SK-N-SH (cell line): ENCODE measurements at regions not wholly inside any gene's neighbourhood (a gene's known extent, or its start where the extent isn't known, plus 50 kb on each side); places are given as distances from the start of the nearest gene placed in this dataset.
A peak's percentile ranks its signal among the peaks of the same experiment; 100 is the strongest.

Experiments used
- CTCF ChIA-PET: fragments of 300-600, 350-600 bp; formaldehyde crosslinking; extraction: SDS; loops from one replicate; lab custom pipeline; 2021; lab: Yijun Ruan, JAX
- POLR2A ChIA-PET: fragments of 350-600 bp; sonication (Branson Sonifier 250); formaldehyde crosslinking; extraction: SDS; loops from one replicate; lab custom pipeline; 2020; ENCODE audit warnings: antibody characterized with exemption, inconsistent platforms; lab: Yijun Ruan, JAX
- DNase-seq: peaks from one replicate; pipeline ENCODE4 v3.0.0; 2012
- H2AFZ ChIP-seq: fragments of 200-600 bp; sonication (generic); 2 replicates; pipeline ENCODE4 v1.8.1; 2016; ENCODE audit warnings: antibody characterized with exemption, mild to moderate bottlenecking, low read depth
- H3F3A ChIP-seq: fragments of 200-600 bp; sonication (generic); replicated peaks from 2 replicates; pipeline ENCODE3; 2016; ENCODE audit warnings: antibody characterized with exemption, mild to moderate bottlenecking; ENCODE audit not compliant: insufficient read depth
- H3K27ac ChIP-seq, 2 experiments: fragments of 200-500 bp in 1 of 2; fragments of 200-600 bp in 1 of 2; sonication (Bioruptor generic) in 1 of 2; sonication (generic), shearing (Covaris generic) in 1 of 2; 2 replicates each; pipeline versions ENCODE4 v1.5.1 to v1.6.1; 2014 to 2016; ENCODE audit warnings: low read depth in 2 of 2, inconsistent platforms in 1 of 2, low read length in 1 of 2, mild to moderate bottlenecking in 1 of 2, mixed read lengths in 1 of 2
- H3K27me3 ChIP-seq: fragments of 200-600 bp; sonication (generic), shearing (Covaris generic); 2 replicates; pipeline ENCODE4 v1.6.1; 2016; ENCODE audit warnings: mixed run types; ENCODE audit not compliant: insufficient read depth
- H3K36me3 ChIP-seq, 2 experiments: fragments of 200-500 bp in 1 of 2; fragments of 200-600 bp in 1 of 2; sonication (Bioruptor generic) in 1 of 2; sonication (generic) in 1 of 2; replicated peaks in 1 of 2; 2 replicates each; pipeline versions ENCODE3 to v1.5.1; 2014 to 2016; ENCODE audit warnings: low read length in 1 of 2, mild to moderate bottlenecking in 1 of 2; ENCODE audit not compliant: insufficient read depth in 2 of 2, control insufficient read depth in 1 of 2
- H3K4me1 ChIP-seq, 2 experiments: fragments of 200-500 bp in 1 of 2; fragments of 200-600 bp in 1 of 2; sonication (Bioruptor generic) in 1 of 2; sonication (generic), shearing (Covaris generic) in 1 of 2; 2 replicates each; pipeline versions ENCODE4 v1.5.1 to v1.6.1; 2014 to 2016; ENCODE audit warnings: low read depth in 1 of 2, low read length in 1 of 2, mixed run types in 1 of 2; ENCODE audit not compliant: insufficient read depth in 2 of 2, control insufficient read depth in 1 of 2
- H3K4me2 ChIP-seq: fragments of 200-600 bp; sonication (generic), shearing (Covaris generic); 2 replicates; pipeline ENCODE4 v1.6.1; 2017; ENCODE audit warnings: mixed run types
- H3K4me3 ChIP-seq, 2 experiments: fragments of 200-500 bp in 1 of 2; fragments of 200-600 bp in 1 of 2; sonication (Bioruptor generic) in 1 of 2; sonication (generic), shearing (Covaris generic) in 1 of 2; 2 replicates each; pipeline versions ENCODE4 v1.5.1 to v1.8.1; 2014 to 2016; ENCODE audit warnings: low read depth in 2 of 2, inconsistent platforms in 1 of 2, low read length in 1 of 2, mild to moderate bottlenecking in 1 of 2, mixed read lengths in 1 of 2, moderate library complexity in 1 of 2
- H3K79me2 ChIP-seq: fragments of 200-600 bp; sonication (generic); 2 replicates; pipeline ENCODE4 v1.8.1; 2017; ENCODE audit warnings: mild to moderate bottlenecking; ENCODE audit not compliant: insufficient read depth
- H3K9ac ChIP-seq: fragments of 200-600 bp; sonication (generic); 2 replicates; pipeline ENCODE4 v1.6.1; 2017; ENCODE audit warnings: mixed run types
- H3K9me2 ChIP-seq: fragments of 200-600 bp; sonication (generic); 2 replicates; pipeline ENCODE4 v1.6.1; 2017; ENCODE audit warnings: mixed run types
- H3K9me3 ChIP-seq: fragments of 200-600 bp; sonication (generic); 2 replicates; pipeline ENCODE4 v1.6.1; 2017; ENCODE audit warnings: mixed run types, mild to moderate bottlenecking, moderate library complexity
- H4K20me1 ChIP-seq: fragments of 200-600 bp; sonication (generic); 2 replicates; pipeline ENCODE4 v1.6.1; 2017; ENCODE audit warnings: mild to moderate bottlenecking, mixed run types; ENCODE audit not compliant: insufficient read depth
- ELF1 ChIP-seq: IDR thresholded peaks from 2 replicates; pipeline ENCODE4 v1.4.0; 2012
- EP300 ChIP-seq, 2 experiments: IDR thresholded peaks; 2 replicates each; pipeline versions ENCODE4 v1.4.0 to v1.6.1; 2012; ENCODE audit warnings: borderline replicate concordance in 1 of 2, low read depth in 1 of 2, low read length in 1 of 2
- EZH2phosphoT487 ChIP-seq: fragments of 200-600 bp; sonication (generic); IDR thresholded peaks from 2 replicates; pipeline ENCODE4 v1.6.1; 2017; ENCODE audit warnings: low read depth, mixed run types, mild to moderate bottlenecking, antibody characterized with exemption, moderate library complexity, borderline replicate concordance
- FOXM1 ChIP-seq: IDR thresholded peaks from 2 replicates; pipeline ENCODE4 v1.4.0; 2012; ENCODE audit warnings: low read depth, mild to moderate bottlenecking
- GATA2 ChIP-seq: sonication (generic); formaldehyde crosslinking; IDR thresholded peaks from 2 replicates; pipeline ENCODE4 v1.5.0; 2020; ENCODE audit warnings: mild to moderate bottlenecking, missing genetic modification reagents
- MXI1 ChIP-seq: IDR thresholded peaks from 2 replicates; pipeline ENCODE4 v1.6.1; 2012; ENCODE audit warnings: mild to moderate bottlenecking, low read depth, low read length, improper control_type of control experiment
- NRF1 ChIP-seq: IDR thresholded peaks from 2 replicates; pipeline ENCODE4 v1.6.1; 2012; ENCODE audit warnings: low read depth, mild to moderate bottlenecking, low read length
- RFX5 ChIP-seq: IDR thresholded peaks from 2 replicates; pipeline ENCODE4 v1.6.1; 2012; ENCODE audit warnings: mild to moderate bottlenecking, improper control_type of control experiment, low read length
- SIN3A ChIP-seq: IDR thresholded peaks from 2 replicates; pipeline ENCODE4 v1.6.1; 2012; ENCODE audit warnings: low read depth, mild to moderate bottlenecking, low read length, moderate library complexity, borderline replicate concordance
- SMC3 ChIP-seq: IDR thresholded peaks from 2 replicates; pipeline ENCODE4 v1.6.1; 2012; ENCODE audit warnings: low read depth, low read length, improper control_type of control experiment
- TAF1 ChIP-seq: IDR thresholded peaks from 2 replicates; pipeline ENCODE4 v1.6.1; 2012; ENCODE audit warnings: low read depth, mild to moderate bottlenecking, low read length, moderate library complexity, borderline replicate concordance
- TCF12 ChIP-seq: IDR thresholded peaks from 2 replicates; pipeline ENCODE4 v1.4.0; 2012
- USF2 ChIP-seq: fragments of 150-350 bp; IDR thresholded peaks from 2 replicates; pipeline ENCODE4 v1.6.1; 2017; ENCODE audit warnings: antibody characterized with exemption, low read length, low read depth, borderline replicate concordance
- YY1 ChIP-seq: IDR thresholded peaks from 2 replicates; pipeline ENCODE4 v1.4.0; 2012; ENCODE audit warnings: low read depth, mild to moderate bottlenecking
- WGBS: methylation state at CpG from one replicate; pipeline ENCODE4 v1.1.6; 2017; ENCODE audit warnings: low lambda C conversion rate; 5-methylcytosine and 5-hydroxymethylcytosine counted together
- TF ChIP-seq, protein P1 (sequence below): IDR thresholded peaks from 2 replicates; pipeline ENCODE4 v1.6.1; 2012; ENCODE audit warnings: mild to moderate bottlenecking, low read depth, low read length, moderate library complexity

DNA sequence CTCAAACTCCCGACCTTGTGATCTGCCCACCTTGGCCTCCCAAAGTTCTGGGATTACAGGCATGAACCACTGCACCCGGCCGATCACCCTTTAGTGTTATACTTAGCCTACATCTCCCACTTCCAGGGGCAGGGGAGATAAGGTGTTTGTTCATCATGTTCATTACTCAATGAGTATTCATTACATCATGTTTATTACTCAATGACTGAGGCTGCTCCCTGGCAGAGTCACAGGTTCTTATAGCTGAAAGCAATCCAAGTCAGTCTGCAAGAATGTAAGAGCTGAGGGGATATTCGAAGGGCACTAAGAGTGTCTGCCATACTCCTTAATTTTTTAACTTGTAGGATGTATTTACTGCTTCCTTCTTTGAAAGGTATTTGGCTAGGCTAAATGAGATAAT, 214.2 kb downstream of the SPATA31D1 start:
- Histone ChIP-seq H3K4me2 (no peak overlapping the region), H3K36me3 (no peaks in the 10 kb centered on the region), H3K9me3 (no peaks in the 10 kb centered on the region), H2AFZ (no peak overlapping the region), H3K9me2 (no peaks in the 10 kb centered on the region), H3K79me2 (no peaks in the 10 kb centered on the region), H4K20me1 (no peaks in the 10 kb centered on the region), H3F3A (peaks cover 2% of the 10 kb centered on the region), H3K4me3 (no peak overlapping the region), H3K4me1 (peaks cover 0 to 2% of the 10 kb centered on the region in 2 experiments; a peak in 2 of 4 replicates), H3K27me3 (no peaks in the 10 kb centered on the region), H3K9ac (no peak overlapping the region), H3K27ac (no peak overlapping the region)
- POLR2A ChIA-PET = no interaction called here
- 69% methylated on average over 4 of the region's 4 CpGs for WGBS
- TF ChIP-seq TAF1 (no peak), MXI1 (no peak), FOXM1 (no peak), USF2 (no peak), EP300 (IDR thresholded peaks at IDR 0.05; ENCODE audit: borderline replicate concordance in 1 of 2, low read depth in 1 of 2, low read length in 1 of 2) (no peak), GATA2 (no peak), SIN3A (no peak)
- no peak for DNase-seq
- CTCF ChIA-PET = interaction anchor here (1.3 kb wide), 1 partner anchor 22 kb away, joined by 3 read pairs; no protein-coding TSS in a partner anchor

GRCh38 chr9:82206490-82206889, 217.9 kb downstream of the SPATA31D1 start:
- peaks cover 0 to 2% of the 10 kb centered on the region in 2 experiments; a peak in 2 of 4 replicates for H3K4me1 ChIP-seq
- ChIA-PET POLR2A (no interaction called here), CTCF (no interaction called here)
- no peak overlapping the region for H2AFZ ChIP-seq
- no peak overlapping the region for H3K9ac ChIP-seq
- no peaks in the 10 kb centered on the region for H3K9me2 ChIP-seq
- no peaks in the 10 kb centered on the region for H3F3A ChIP-seq
- H3K27me3 ChIP-seq = no peaks in the 10 kb centered on the region
- H3K79me2 ChIP-seq = no peaks in the 10 kb centered on the region
- WGBS = 48% methylated on average over 3 of the region's 3 CpGs
- no peaks in the 10 kb centered on the region for H3K9me3 ChIP-seq
- H4K20me1 ChIP-seq = no peaks in the 10 kb centered on the region
- TF ChIP-seq TCF12 = no peak
- H3K4me3 ChIP-seq = no peak overlapping the region
- H3K27ac ChIP-seq = no peak overlapping the region
- no peaks in the 10 kb centered on the region for H3K36me3 ChIP-seq
- no peak overlapping the region for H3K4me2 ChIP-seq
- peak; percentile 23 for DNase-seq

DNA sequence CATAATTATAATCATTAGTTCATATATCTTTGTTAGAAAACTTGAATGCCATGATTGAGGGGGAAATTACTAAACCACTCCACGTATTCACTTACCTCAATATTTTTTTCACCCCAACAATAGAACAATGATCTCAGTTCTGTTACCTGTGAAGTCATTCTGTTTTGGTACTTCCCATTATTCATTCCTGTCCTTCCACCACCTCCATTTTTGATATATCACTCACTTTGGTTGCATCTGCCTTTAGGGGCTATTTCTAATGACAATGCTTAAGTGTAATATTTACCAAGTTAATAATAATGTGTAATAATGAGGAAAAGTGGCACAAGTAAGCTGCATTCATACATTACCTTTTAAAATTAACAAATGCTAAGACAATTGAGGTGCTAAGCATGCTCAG, 218.4 kb downstream of the SPATA31D1 start:
- H3K27me3 ChIP-seq = no peaks in the 10 kb centered on the region
- no peak for TF ChIP-seq SMC3
- TF ChIP-seq ELF1 = no peak
- TF ChIP-seq YY1 = no peak
- TF ChIP-seq GATA2 = no peak
- TF ChIP-seq TCF12 = no peak
- TF ChIP-seq RFX5 = no peak
- no peak for TF ChIP-seq EZH2phosphoT487
- no peak for TF ChIP-seq NRF1
- TF ChIP-seq, protein P1, sequence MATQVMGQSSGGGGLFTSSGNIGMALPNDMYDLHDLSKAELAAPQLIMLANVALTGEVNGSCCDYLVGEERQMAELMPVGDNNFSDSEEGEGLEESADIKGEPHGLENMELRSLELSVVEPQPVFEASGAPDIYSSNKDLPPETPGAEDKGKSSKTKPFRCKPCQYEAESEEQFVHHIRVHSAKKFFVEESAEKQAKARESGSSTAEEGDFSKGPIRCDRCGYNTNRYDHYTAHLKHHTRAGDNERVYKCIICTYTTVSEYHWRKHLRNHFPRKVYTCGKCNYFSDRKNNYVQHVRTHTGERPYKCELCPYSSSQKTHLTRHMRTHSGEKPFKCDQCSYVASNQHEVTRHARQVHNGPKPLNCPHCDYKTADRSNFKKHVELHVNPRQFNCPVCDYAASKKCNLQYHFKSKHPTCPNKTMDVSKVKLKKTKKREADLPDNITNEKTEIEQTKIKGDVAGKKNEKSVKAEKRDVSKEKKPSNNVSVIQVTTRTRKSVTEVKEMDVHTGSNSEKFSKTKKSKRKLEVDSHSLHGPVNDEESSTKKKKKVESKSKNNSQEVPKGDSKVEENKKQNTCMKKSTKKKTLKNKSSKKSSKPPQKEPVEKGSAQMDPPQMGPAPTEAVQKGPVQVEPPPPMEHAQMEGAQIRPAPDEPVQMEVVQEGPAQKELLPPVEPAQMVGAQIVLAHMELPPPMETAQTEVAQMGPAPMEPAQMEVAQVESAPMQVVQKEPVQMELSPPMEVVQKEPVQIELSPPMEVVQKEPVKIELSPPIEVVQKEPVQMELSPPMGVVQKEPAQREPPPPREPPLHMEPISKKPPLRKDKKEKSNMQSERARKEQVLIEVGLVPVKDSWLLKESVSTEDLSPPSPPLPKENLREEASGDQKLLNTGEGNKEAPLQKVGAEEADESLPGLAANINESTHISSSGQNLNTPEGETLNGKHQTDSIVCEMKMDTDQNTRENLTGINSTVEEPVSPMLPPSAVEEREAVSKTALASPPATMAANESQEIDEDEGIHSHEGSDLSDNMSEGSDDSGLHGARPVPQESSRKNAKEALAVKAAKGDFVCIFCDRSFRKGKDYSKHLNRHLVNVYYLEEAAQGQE = no peak
- peaks cover 0 to 2% of the 10 kb centered on the region in 2 experiments; a peak in 2 of 4 replicates for H3K4me1 ChIP-seq
- H2AFZ ChIP-seq = no peak overlapping the region
- POLR2A ChIA-PET = no interaction called here
- CTCF ChIA-PET = no interaction called here
- WGBS = 60% methylated on average over 1 of the region's 1 CpG
- no peak overlapping the region for H3K4me3 ChIP-seq
- no peaks in the 10 kb centered on the region for H3F3A ChIP-seq
- H3K9ac ChIP-seq = no peak overlapping the region
- DNase-seq = no peak
- H3K4me2 ChIP-seq = no peak overlapping the region
- no peaks in the 10 kb centered on the region for H3K79me2 ChIP-seq
- no peaks in the 10 kb centered on the region for H4K20me1 ChIP-seq
- H3K9me2 ChIP-seq = no peaks in the 10 kb centered on the region
- no peaks in the 10 kb centered on the region for H3K9me3 ChIP-seq
- H3K36me3 ChIP-seq = no peaks in the 10 kb centered on the region
- no peak overlapping the region for H3K27ac ChIP-seq
